PC-3 (cell line): ENCODE measurements at regions not wholly inside any gene's neighbourhood (a gene's known extent, or its start where the extent isn't known, plus 50 kb on each side); places are given as distances from the start of the nearest gene placed in this dataset.

ENCODE experiments used
- EZH2 ChIP-seq: fragments of 300-600 bp; sonication (generic); IDR thresholded peaks from one replicate; pipeline ENCODE4 v1.6.1; 2017; ENCODE audit warnings: antibody characterized with exemption, mild to moderate bottlenecking, low read length; ENCODE audit not compliant: unreplicated experiment
- EZH2phosphoT487 ChIP-seq: fragments of 300-600 bp; sonication (generic); IDR thresholded peaks from 2 replicates; pipeline ENCODE4 v1.6.1; 2018; ENCODE audit warnings: mild to moderate bottlenecking, antibody characterized with exemption, low read length, borderline replicate concordance
- TF ChIP-seq, protein P1 (sequence below): fragments of 300-600 bp; sonication (generic); conservative IDR thresholded peaks from 2 replicates; pipeline ENCODE4 v1.5.1; 2017; ENCODE audit warnings: antibody characterized with exemption, low read depth, mild to moderate bottlenecking, low read length

DNA sequence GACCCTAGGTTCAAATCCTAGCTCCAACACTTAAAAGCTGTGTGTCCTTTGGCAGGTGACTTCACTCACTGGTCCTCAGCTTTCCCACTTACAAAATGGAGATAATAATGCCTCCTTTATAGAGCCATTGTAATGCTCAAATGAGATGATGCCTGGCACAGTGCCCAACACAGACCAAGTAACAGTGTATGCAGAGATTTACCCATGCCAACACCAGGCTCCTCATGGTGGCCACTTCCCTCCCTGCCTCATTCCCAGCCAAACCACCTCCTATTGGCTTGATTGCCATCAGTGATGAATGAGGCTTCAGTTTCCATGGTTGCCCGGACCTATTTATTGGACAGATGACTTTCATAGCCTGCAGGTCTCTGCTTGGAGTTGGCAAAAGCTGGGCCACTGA, 469.4 kb downstream of the CDK5RAP2 start:
- TF ChIP-seq, protein P1, sequence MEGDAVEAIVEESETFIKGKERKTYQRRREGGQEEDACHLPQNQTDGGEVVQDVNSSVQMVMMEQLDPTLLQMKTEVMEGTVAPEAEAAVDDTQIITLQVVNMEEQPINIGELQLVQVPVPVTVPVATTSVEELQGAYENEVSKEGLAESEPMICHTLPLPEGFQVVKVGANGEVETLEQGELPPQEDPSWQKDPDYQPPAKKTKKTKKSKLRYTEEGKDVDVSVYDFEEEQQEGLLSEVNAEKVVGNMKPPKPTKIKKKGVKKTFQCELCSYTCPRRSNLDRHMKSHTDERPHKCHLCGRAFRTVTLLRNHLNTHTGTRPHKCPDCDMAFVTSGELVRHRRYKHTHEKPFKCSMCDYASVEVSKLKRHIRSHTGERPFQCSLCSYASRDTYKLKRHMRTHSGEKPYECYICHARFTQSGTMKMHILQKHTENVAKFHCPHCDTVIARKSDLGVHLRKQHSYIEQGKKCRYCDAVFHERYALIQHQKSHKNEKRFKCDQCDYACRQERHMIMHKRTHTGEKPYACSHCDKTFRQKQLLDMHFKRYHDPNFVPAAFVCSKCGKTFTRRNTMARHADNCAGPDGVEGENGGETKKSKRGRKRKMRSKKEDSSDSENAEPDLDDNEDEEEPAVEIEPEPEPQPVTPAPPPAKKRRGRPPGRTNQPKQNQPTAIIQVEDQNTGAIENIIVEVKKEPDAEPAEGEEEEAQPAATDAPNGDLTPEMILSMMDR = no peak
- TF ChIP-seq EZH2 (no peak), EZH2phosphoT487 (no peak)
